ENCODE measurements at regions not wholly inside any gene's neighbourhood (a gene's known extent, or its start where the extent isn't known, plus 50 kb on each side); places are given as distances from the start of the nearest gene placed in this dataset.

- no peak for DNase-seq (ENCODE audit: low read depth in 2 of 2)
Measured at GRCh38 chr7:81533426-81533825, 236.4 kb downstream of the HGF start.

- no peak for DNase-seq (ENCODE audit: low read depth in 2 of 2)
Measured at GRCh38 chr7:81529785-81530184, 240.1 kb downstream of the HGF start.

GRCh38 chr7:81527651-81528050, 242.2 kb downstream of the HGF start:
- DNase-seq (ENCODE audit: low read depth in 2 of 2), result peak in 1 of 2 donors; percentile 24

GRCh38 chr7:81526971-81527370, 242.9 kb downstream of the HGF start:
- DNase-seq (ENCODE audit: low read depth in 2 of 2), result no peak

- no peak for DNase-seq (ENCODE audit: low read depth in 2 of 2)
Measured at GRCh38 chr7:81525841-81526240, 244.0 kb downstream of the HGF start.

GRCh38 chr7:81519886-81520285, 250.0 kb downstream of the HGF start:
- no peak for DNase-seq (ENCODE audit: low read depth in 2 of 2)

- DNase-seq (ENCODE audit: low read depth in 2 of 2), result peak in 1 of 2 donors; percentile 17
Measured at GRCh38 chr7:81516898-81517297, 252.9 kb downstream of the HGF start.

GRCh38 chr7:81515009-81515408, 254.8 kb downstream of the HGF start:
- DNase-seq (ENCODE audit: low read depth in 2 of 2), result no peak

GRCh38 chr7:81514546-81514945, 255.3 kb downstream of the HGF start:
- no peak for DNase-seq (ENCODE audit: low read depth in 2 of 2)

GRCh38 chr7:81510122-81510521, 259.7 kb downstream of the HGF start:
- DNase-seq (ENCODE audit: low read depth in 2 of 2), result no peak

- DNase-seq (ENCODE audit: low read depth in 2 of 2), result no peak
Measured at GRCh38 chr7:81507221-81507620, 262.6 kb downstream of the HGF start.

- no peak for DNase-seq (ENCODE audit: low read depth in 2 of 2)
Measured at GRCh38 chr7:81506609-81507008, 263.2 kb downstream of the HGF start.

- no peak for DNase-seq (ENCODE audit: low read depth in 2 of 2)
Measured at GRCh38 chr7:81503771-81504170, 266.1 kb downstream of the HGF start.

- DNase-seq (ENCODE audit: low read depth in 2 of 2), result no peak
Measured at GRCh38 chr7:81503336-81503735, 266.5 kb downstream of the HGF start.

- DNase-seq (ENCODE audit: low read depth in 2 of 2), result peak in 1 of 2 donors; percentile 37
Measured at GRCh38 chr7:81501220-81501619, 268.6 kb downstream of the HGF start.

- DNase-seq (ENCODE audit: low read depth in 2 of 2), result no peak
Measured at GRCh38 chr7:81500631-81501030, 269.2 kb downstream of the HGF start.

- DNase-seq (ENCODE audit: low read depth in 2 of 2), result peak; percentile 93 to 96
Measured at GRCh38 chr7:81499262-81500116, 270.4 kb downstream of the HGF start.

GRCh38 chr7:81498176-81498575, 271.7 kb downstream of the HGF start:
- no peak for DNase-seq (ENCODE audit: low read depth in 2 of 2)

GRCh38 chr7:81492910-81493309, 276.9 kb downstream of the HGF start:
- no peak for DNase-seq (ENCODE audit: low read depth in 2 of 2)

- no peak for DNase-seq (ENCODE audit: low read depth in 2 of 2)
Measured at GRCh38 chr7:81492240-81492639, 277.6 kb downstream of the HGF start.

- no peak for DNase-seq (ENCODE audit: low read depth in 2 of 2)
Measured at GRCh38 chr7:81491573-81491972, 278.3 kb downstream of the HGF start.

- peak; percentile 16 to 43 for DNase-seq (ENCODE audit: low read depth in 2 of 2)
Measured at GRCh38 chr7:81488210-81488609, 281.6 kb downstream of the HGF start.

- DNase-seq (ENCODE audit: low read depth in 2 of 2), result no peak
Measured at GRCh38 chr7:81487516-81487915, 282.3 kb downstream of the HGF start.

GRCh38 chr7:81484261-81484660, 285.6 kb downstream of the HGF start:
- peak; percentile 85 to 86 for DNase-seq (ENCODE audit: low read depth in 2 of 2)

All from dermis microvascular lymphatic vessel endothelial cell (primary cell).